ENCODE measurements at regions not wholly inside any gene's neighbourhood (a gene's known extent, or its start where the extent isn't known, plus 50 kb on each side); places are given as distances from the start of the nearest gene placed in this dataset.

DNA sequence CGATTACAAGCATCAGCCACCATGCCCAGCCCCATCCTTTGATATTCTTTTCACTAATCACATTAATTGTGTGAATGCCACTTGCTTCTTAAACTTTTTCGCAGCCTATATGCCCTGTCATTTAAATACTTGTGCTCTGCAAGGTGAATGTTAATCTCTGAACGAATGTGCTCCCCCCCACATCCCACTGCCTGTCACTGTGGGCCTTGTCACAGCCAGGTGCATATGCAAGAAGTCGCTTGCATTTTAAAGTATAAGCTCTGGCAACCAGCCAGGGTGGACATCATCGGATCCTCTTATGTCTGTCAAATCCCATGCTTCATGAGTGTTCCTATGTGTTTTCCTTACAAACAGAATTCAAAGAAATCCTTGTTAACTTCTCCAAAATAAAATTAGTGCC lies 304.4 kb downstream of the GALR1 start:
- H3K4me3 ChIP-seq (ENCODE audit: low read depth, low read length) = no peak overlapping the region
- DNase-seq (ENCODE audit: low read depth) = no peak
- TF ChIP-seq CTCF (IDR thresholded peaks at IDR 0.05; ENCODE audit: insufficient read depth, low read length) = no peak

DNA sequence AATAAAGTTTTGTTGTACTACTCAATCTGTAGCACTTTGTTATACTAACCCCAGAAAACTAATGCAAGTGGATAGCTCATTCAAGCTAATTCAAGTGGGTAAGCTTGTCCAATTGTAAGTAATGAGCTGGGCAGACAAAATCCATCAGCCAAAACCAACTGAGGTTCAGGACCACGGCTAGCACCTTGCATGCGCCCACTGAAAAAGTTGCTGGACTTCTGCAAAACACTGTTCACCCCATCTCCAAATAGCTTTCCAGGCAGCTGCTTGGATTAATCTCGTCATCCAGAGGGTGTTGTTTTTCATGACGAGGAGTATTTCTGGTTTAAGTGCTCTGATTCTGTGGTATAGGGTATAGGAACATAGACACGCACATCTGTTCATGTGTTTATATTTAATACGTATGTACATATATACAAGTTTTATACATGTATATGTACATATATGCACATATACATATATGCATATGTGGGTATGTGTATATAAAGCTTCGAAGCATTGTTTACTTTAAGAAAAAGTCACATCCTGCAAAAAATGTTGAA lies 307.5 kb downstream of the GALR1 start:
- no peak overlapping the region for H3K4me3 ChIP-seq (ENCODE audit: low read depth, low read length)
- DNase-seq (ENCODE audit: low read depth) = no peak
- no peak for TF ChIP-seq CTCF (IDR thresholded peaks at IDR 0.05; ENCODE audit: insufficient read depth, low read length)

GRCh38 chr18:77559274-77559910 lies 309.7 kb downstream of the GALR1 start:
- DNase-seq (ENCODE audit: low read depth) = no peak
- TF ChIP-seq CTCF (IDR thresholded peaks at IDR 0.05; ENCODE audit: insufficient read depth, low read length) = no peak
- no peak overlapping the region for H3K4me3 ChIP-seq (ENCODE audit: low read depth, low read length)

- no peak for DNase-seq (ENCODE audit: low read depth)
- TF ChIP-seq CTCF (IDR thresholded peaks at IDR 0.05; ENCODE audit: insufficient read depth, low read length) = no peak
- H3K4me3 ChIP-seq (ENCODE audit: low read depth, low read length) = no peak overlapping the region
Observed at GRCh38 chr18:77560341-77560992, 310.8 kb downstream of the GALR1 start.

DNA sequence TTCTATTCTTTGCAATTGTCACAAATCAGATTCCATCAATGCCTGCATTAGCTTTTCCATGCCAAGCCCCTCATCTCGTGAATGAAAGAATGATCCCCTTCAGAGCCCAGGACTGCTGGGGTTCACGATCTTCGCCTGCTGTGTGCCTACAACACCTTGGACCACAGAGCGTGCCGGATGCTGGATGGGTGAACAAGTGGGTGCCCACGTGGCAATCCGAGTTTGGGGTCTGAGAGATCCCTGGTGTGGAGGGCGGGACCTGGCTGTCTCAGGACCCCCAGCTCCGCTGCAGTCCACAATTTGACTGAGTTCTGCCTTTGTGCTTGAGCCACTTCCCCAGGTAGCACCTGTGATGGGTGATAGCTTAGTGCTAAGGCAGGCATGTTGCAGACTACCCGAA lies 317.0 kb downstream of the GALR1 start:
- no peak for TF ChIP-seq CTCF (IDR thresholded peaks at IDR 0.05; ENCODE audit: insufficient read depth, low read length)
- no peak overlapping the region for H3K4me3 ChIP-seq (ENCODE audit: low read depth, low read length)
- no peak for DNase-seq (ENCODE audit: low read depth)

DNA sequence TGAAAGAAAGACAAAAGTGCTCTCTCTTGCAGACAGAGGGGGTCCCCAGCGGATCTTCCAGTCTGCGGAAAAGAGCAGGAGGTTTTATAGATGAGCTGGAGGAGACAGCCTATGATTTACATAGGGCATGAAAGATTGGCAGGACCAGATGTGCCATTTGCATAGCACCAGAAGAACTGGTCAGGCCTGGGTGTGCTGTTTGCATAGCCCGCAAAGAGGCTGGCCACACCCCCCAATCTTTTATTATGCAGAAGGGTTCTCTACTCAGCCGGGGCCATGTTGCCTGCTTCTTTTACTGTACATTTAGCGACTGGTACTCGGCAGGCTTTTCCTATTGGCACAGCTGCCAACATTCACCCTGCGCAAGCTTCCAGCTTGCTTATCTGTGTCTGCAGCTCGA lies 317.6 kb downstream of the GALR1 start:
- H3K4me3 ChIP-seq (ENCODE audit: low read depth, low read length) = no peak overlapping the region
- no peak for TF ChIP-seq CTCF (IDR thresholded peaks at IDR 0.05; ENCODE audit: insufficient read depth, low read length)

More for the DNA sequence above, 317.6 kb downstream of the GALR1 start:
- DNase-seq (ENCODE audit: low read depth) = no peak

All from fibroblast of the aortic adventitia (primary cell).